OCI-LY3 (cell line): ENCODE measurements at regions not wholly inside any gene's neighbourhood (a gene's known extent, or its start where the extent isn't known, plus 50 kb on each side); places are given as distances from the start of the nearest gene placed in this dataset.

Experiments
- EZH2phosphoT487 ChIP-seq: fragments of 200-600 bp; shearing (Covaris generic); IDR thresholded peaks from 2 replicates; pipeline ENCODE4 v1.6.1; 2018; ENCODE audit warnings: antibody characterized with exemption, mixed run types, low read depth
- TF ChIP-seq, protein P1 (sequence below): fragments of 200-600, 300-600 bp; sonication (generic); IDR thresholded peaks from 2 replicates; pipeline ENCODE4 v1.5.1; 2014; ENCODE audit warnings: antibody characterized with exemption, low read length, low read depth

DNA sequence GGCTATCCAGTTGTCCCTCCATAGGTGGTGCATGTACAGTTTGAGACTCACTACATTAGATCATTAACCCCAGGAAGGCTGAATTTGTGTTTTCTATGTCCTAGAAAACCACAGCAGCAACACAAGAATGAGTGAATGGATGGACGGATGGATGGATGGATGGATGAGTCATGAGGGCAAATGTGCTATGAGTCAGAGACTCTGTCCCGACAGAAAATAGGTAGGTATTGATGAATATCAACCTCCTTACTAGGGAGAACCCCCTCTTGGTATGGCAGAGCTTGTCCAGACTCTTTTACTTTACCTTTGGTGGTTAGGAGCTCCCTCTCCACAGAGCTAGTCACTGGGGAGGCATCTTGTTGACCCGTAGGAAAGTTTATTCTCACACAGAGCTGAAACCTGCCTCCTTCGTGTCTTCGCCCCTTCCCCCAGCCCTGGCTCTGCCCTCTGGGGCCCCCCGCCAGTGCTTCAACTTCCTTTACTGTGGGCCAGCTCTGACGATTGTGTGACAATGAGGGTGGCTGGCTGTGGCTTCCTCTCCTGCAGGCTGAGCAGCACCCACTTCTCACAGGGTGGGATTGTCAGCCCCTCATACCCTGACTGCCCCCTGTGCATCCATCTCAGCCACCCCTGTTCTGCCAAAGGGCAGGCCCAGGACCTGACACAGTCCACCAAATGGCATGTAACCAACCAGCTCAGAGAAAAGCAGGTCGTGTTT lies 145.2 kb downstream of the FOXD2 start:
- TF ChIP-seq, protein P1, sequence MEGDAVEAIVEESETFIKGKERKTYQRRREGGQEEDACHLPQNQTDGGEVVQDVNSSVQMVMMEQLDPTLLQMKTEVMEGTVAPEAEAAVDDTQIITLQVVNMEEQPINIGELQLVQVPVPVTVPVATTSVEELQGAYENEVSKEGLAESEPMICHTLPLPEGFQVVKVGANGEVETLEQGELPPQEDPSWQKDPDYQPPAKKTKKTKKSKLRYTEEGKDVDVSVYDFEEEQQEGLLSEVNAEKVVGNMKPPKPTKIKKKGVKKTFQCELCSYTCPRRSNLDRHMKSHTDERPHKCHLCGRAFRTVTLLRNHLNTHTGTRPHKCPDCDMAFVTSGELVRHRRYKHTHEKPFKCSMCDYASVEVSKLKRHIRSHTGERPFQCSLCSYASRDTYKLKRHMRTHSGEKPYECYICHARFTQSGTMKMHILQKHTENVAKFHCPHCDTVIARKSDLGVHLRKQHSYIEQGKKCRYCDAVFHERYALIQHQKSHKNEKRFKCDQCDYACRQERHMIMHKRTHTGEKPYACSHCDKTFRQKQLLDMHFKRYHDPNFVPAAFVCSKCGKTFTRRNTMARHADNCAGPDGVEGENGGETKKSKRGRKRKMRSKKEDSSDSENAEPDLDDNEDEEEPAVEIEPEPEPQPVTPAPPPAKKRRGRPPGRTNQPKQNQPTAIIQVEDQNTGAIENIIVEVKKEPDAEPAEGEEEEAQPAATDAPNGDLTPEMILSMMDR, result no peak
- TF ChIP-seq EZH2phosphoT487, result no peak
